Natural killer cell (primary cell): ENCODE measurements at regions not wholly inside any gene's neighbourhood (a gene's known extent, or its start where the extent isn't known, plus 50 kb on each side); places are given as distances from the start of the nearest gene placed in this dataset.

ENCODE experiments used
- ATAC-seq, 3 donors: fragments of 150-1000 bp in 2 of 3; fragments of 200-7000 bp in 1 of 3; cut with Tn5 transposase; 1 replicate in 1 of 3; 2 replicates in 2 of 3; pipeline ENCODE4 v1.10.0; 2021; ENCODE audit warnings: mild to moderate bottlenecking in 2 of 3, moderate library complexity in 2 of 3
- DNase-seq, 2 donors: peaks; one replicate each; pipeline versions ENCODE4 v3.0.0 to v3.0.0-alpha.2; 2013 to 2021; ENCODE audit warnings: mixed read lengths in 1 of 2
- H3K27ac ChIP-seq: one replicate; pipeline ENCODE4 v1.5.1; 2013; ENCODE audit warnings: mild to moderate bottlenecking, low read length
- H3K27me3 ChIP-seq: one replicate; pipeline ENCODE4 v1.6.1; 2013; ENCODE audit warnings: low read length; ENCODE audit not compliant: control insufficient read depth, insufficient read depth
- H3K36me3 ChIP-seq: one replicate; pipeline ENCODE4 v1.6.1; 2013; ENCODE audit warnings: low read length; ENCODE audit not compliant: control insufficient read depth, insufficient read depth
- H3K4me1 ChIP-seq: one replicate; pipeline ENCODE4 v1.6.1; 2013; ENCODE audit warnings: low read length; ENCODE audit not compliant: control insufficient read depth, insufficient read depth
- H3K4me3 ChIP-seq: one replicate; pipeline ENCODE4 v1.5.1; 2013; ENCODE audit warnings: low read length
- H3K9me3 ChIP-seq: one replicate; pipeline ENCODE4 v1.6.1; 2013; ENCODE audit warnings: low read length; ENCODE audit not compliant: control insufficient read depth, insufficient read depth
- H3K27ac Mint-ChIP-seq, 2 donors: one replicate each; pipeline ENCODE4 v1.8.0; 2022; ENCODE audit warnings: mild to moderate bottlenecking in 2 of 2, mixed read lengths in 2 of 2, moderate library complexity in 1 of 2
- H3K27me3 Mint-ChIP-seq, 2 donors: one replicate each; pipeline ENCODE4 v1.8.0; 2022; ENCODE audit warnings: low read depth in 2 of 2, mixed read lengths in 2 of 2
- H3K36me3 Mint-ChIP-seq: one replicate; pipeline ENCODE4 v1.8.0; 2022; ENCODE audit warnings: mixed read lengths
- H3K4me1 Mint-ChIP-seq, 2 donors: one replicate each; pipeline ENCODE4 v1.8.0; 2022; ENCODE audit warnings: mixed read lengths in 2 of 2
- H3K4me3 Mint-ChIP-seq: one replicate; pipeline ENCODE4 v1.8.0; 2022; ENCODE audit warnings: mild to moderate bottlenecking, moderate library complexity, mixed read lengths
- H3K9me3 Mint-ChIP-seq, 2 donors: one replicate each; pipeline ENCODE4 v1.8.0; 2022; ENCODE audit warnings: mixed read lengths in 2 of 2
- WGBS: methylation state at CpG from one replicate; pipeline ENCODE4 v1.1.7; 2013; ENCODE audit warnings: missing lambda C conversion rate; ENCODE audit not compliant: insufficient coverage; 5-methylcytosine and 5-hydroxymethylcytosine counted together
- intact Hi-C: fragments of 100-400 bp; cut with micrococcal nuclease; formaldehyde crosslinking; loops from one replicate; pipeline ENCODE4 v1.14.2; 2022
- TF ChIP-seq, protein P1 (sequence below): fragments of 200-600 bp; IDR thresholded peaks from one replicate; pipeline ENCODE4 v1.8.0; 2022; ENCODE audit warnings: antibody characterized with exemption

DNA sequence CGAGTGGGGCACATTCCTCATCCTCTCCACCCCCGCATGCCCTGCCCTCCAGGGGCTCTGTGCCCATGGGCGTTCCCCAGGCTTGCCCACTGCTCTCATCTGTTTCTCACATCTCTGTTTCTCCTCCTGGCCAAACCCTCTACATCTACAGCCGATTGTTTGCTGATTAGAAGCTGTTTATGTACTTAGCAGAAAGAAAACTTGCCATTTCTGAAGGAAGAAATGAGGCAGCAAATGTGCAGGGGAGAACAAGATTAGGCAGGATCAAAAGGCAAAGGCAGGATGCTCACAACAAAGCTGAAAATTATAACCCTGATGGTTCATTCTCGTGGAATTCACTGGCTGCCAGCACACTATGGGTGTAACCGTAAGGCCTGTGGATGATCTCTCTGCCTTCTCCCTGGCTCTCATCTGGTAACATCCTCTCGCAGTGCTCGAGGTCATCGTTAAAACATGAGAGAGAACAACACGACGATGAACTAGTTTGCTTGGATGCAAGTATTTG, 111.6 kb upstream of the KLF14 start:
- H3K4me3 Mint-ChIP-seq, result no peak overlapping the region
- ATAC-seq (no peak), DNase-seq (no peak)
- no peaks in the 10 kb centered on the region for H3K36me3 Mint-ChIP-seq
- H3K27ac Mint-ChIP-seq, result no peak overlapping the region
- intact Hi-C loops, result no loop called here
- no peaks in the 10 kb centered on the region for H3K9me3 Mint-ChIP-seq
- 91% methylated on average over 9 of the region's 11 CpGs for WGBS
- Histone ChIP-seq H3K36me3 (no peaks in the 10 kb centered on the region), H3K4me3 (no peak overlapping the region), H3K4me1 (peaks cover 9% of the 10 kb centered on the region), H3K27me3 (no peaks in the 10 kb centered on the region), H3K9me3 (no peaks in the 10 kb centered on the region), H3K27ac (no peak overlapping the region)
- H3K4me1 Mint-ChIP-seq, result peaks cover 0 to 11% of the 10 kb centered on the region in 2 donors
- peaks cover 13 to 27% of the 10 kb centered on the region in 2 donors for H3K27me3 Mint-ChIP-seq
- TF ChIP-seq, protein P1, sequence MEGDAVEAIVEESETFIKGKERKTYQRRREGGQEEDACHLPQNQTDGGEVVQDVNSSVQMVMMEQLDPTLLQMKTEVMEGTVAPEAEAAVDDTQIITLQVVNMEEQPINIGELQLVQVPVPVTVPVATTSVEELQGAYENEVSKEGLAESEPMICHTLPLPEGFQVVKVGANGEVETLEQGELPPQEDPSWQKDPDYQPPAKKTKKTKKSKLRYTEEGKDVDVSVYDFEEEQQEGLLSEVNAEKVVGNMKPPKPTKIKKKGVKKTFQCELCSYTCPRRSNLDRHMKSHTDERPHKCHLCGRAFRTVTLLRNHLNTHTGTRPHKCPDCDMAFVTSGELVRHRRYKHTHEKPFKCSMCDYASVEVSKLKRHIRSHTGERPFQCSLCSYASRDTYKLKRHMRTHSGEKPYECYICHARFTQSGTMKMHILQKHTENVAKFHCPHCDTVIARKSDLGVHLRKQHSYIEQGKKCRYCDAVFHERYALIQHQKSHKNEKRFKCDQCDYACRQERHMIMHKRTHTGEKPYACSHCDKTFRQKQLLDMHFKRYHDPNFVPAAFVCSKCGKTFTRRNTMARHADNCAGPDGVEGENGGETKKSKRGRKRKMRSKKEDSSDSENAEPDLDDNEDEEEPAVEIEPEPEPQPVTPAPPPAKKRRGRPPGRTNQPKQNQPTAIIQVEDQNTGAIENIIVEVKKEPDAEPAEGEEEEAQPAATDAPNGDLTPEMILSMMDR, result no peak

DNA sequence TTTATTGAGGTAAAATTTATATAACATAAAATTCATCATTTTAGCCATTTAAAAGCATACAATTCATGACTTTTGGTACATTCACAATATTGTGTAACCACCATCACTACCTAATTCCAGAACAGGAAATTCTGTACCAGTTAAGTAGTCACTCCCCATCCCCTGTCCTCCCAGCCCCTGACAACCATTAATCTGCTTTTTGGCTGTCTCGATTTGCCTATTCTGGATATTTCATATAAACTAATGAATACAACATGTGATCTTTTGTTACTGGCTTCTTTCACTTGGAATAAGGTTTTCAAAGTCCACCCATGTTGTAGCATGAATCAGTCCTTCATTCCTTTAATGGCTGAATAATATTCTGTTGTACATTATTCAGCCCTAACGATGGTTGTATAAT, 115.6 kb upstream of the KLF14 start:
- H3K27ac ChIP-seq, result no peak overlapping the region
- DNase-seq, result no peak
- peaks cover under 1% of the 10 kb centered on the region for H3K36me3 ChIP-seq
- TF ChIP-seq, protein P1, result no peak
- no peaks in the 10 kb centered on the region for H3K9me3 Mint-ChIP-seq
- no peaks in the 10 kb centered on the region for H3K9me3 ChIP-seq
- no peaks in the 10 kb centered on the region for H3K4me1 Mint-ChIP-seq
- no peaks in the 10 kb centered on the region for H3K36me3 Mint-ChIP-seq
- H3K4me1 ChIP-seq, result no peaks in the 10 kb centered on the region
- no peak overlapping the region for H3K27ac Mint-ChIP-seq
- H3K4me3 ChIP-seq, result no peak overlapping the region
- 100% methylated on average over 1 of the region's 2 CpGs for WGBS
- H3K4me3 Mint-ChIP-seq, result no peak overlapping the region
- intact Hi-C loops, result no loop called here
- no peaks in the 10 kb centered on the region for H3K27me3 ChIP-seq
- no peak for ATAC-seq
- peaks cover 6 to 8% of the 10 kb centered on the region in 2 donors for H3K27me3 Mint-ChIP-seq

DNA sequence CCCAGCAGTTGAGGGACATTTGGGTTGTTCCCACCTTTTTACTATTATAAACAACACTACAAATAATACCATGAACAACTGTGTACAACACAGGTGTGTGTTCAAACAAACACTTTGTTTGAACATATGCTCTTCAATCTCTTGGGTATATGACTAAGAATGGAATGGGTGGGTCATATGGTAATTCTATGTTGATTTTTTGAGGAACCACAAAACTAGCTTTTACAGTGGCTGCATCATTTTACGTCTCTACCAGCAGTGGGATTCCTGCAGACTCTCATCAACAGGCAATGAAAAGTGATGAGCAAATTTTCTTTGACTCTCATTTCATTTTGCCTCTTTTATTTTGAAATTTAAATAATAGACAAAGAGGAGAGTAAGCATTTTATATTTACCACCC, 116.9 kb upstream of the KLF14 start:
- TF ChIP-seq, protein P1, result no peak
- Mint-ChIP-seq H3K4me3 (no peak overlapping the region), H3K36me3 (no peaks in the 10 kb centered on the region), H3K27me3 (peaks cover 0 to 3% of the 10 kb centered on the region in 2 donors), H3K4me1 (no peaks in the 10 kb centered on the region), H3K9me3 (no peaks in the 10 kb centered on the region), H3K27ac (no peak overlapping the region)
- Histone ChIP-seq H3K27ac (no peak overlapping the region), H3K9me3 (peaks cover 6% of the 10 kb centered on the region), H3K27me3 (no peaks in the 10 kb centered on the region), H3K4me3 (no peak overlapping the region), H3K36me3 (peaks cover 3% of the 10 kb centered on the region), H3K4me1 (no peaks in the 10 kb centered on the region)
- no peak for DNase-seq
- intact Hi-C loops, result no loop called here
- ATAC-seq, result no peak
- 100% methylated on average over 1 of the region's 1 CpG for WGBS

DNA sequence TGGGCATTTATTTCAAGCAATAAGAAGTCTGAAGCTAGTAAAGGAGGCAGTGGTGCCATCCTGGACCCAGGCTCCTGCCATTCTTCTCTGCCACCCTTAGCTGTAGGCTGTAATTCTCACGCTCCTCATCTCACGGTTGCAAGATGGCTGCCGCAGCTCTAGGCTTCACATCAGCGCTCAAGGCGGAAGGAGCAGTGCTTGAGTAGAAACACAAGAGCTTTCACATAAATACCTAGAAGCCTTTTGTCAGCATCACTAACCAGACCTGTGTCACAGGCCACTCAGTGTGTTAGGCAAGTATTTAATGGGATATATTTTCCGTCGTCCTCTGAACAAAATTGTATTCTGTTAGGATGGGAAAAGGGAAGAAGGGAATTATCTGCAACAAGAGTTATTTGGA, 118.9 kb upstream of the KLF14 start:
- Histone ChIP-seq H3K27ac (no peak overlapping the region), H3K4me1 (no peaks in the 10 kb centered on the region), H3K4me3 (no peak overlapping the region), H3K9me3 (peaks cover 16% of the 10 kb centered on the region), H3K27me3 (no peaks in the 10 kb centered on the region), H3K36me3 (peaks cover 6% of the 10 kb centered on the region)
- ATAC-seq (no peak), DNase-seq (no peak)
- Mint-ChIP-seq H3K27me3 (peaks cover 0 to 3% of the 10 kb centered on the region in 2 donors), H3K4me3 (no peak overlapping the region), H3K4me1 (no peaks in the 10 kb centered on the region), H3K9me3 (peaks cover 3 to 8% of the 10 kb centered on the region in 2 donors), H3K27ac (no peak overlapping the region), H3K36me3 (peaks cover 16% of the 10 kb centered on the region)
- WGBS, result 92% methylated on average over 5 of the region's 7 CpGs
- TF ChIP-seq, protein P1, result no peak
- intact Hi-C loops, result no loop called here
